ENCODE measurements at regions not wholly inside any gene's neighbourhood (a gene's known extent, or its start where the extent isn't known, plus 50 kb on each side); places are given as distances from the start of the nearest gene placed in this dataset.

GRCh38 chr12:24746006-24746671 is 202.8 kb downstream of the BCAT1 start:
- TF ChIP-seq, protein P1, sequence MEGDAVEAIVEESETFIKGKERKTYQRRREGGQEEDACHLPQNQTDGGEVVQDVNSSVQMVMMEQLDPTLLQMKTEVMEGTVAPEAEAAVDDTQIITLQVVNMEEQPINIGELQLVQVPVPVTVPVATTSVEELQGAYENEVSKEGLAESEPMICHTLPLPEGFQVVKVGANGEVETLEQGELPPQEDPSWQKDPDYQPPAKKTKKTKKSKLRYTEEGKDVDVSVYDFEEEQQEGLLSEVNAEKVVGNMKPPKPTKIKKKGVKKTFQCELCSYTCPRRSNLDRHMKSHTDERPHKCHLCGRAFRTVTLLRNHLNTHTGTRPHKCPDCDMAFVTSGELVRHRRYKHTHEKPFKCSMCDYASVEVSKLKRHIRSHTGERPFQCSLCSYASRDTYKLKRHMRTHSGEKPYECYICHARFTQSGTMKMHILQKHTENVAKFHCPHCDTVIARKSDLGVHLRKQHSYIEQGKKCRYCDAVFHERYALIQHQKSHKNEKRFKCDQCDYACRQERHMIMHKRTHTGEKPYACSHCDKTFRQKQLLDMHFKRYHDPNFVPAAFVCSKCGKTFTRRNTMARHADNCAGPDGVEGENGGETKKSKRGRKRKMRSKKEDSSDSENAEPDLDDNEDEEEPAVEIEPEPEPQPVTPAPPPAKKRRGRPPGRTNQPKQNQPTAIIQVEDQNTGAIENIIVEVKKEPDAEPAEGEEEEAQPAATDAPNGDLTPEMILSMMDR (IDR thresholded peaks at IDR 0.05 in 8 of 11, conservative IDR thresholded peaks at IDR 0.05 in 3 of 11) = no peak
- TF ChIP-seq POLR2A (IDR thresholded peaks at IDR 0.05) (no peak), POLR2AphosphoS5 (IDR thresholded peaks at IDR 0.05) (no peak)

Measured in spleen (tissue), 7 donors.